ENCODE measurements at regions not wholly inside any gene's neighbourhood (a gene's known extent, or its start where the extent isn't known, plus 50 kb on each side); places are given as distances from the start of the nearest gene placed in this dataset.
"Not testable (repeated sequence)": the region's sequence is repeated elsewhere in the genome, so short reads cannot be mapped to it uniquely, and the experiment has no call there.

DNA sequence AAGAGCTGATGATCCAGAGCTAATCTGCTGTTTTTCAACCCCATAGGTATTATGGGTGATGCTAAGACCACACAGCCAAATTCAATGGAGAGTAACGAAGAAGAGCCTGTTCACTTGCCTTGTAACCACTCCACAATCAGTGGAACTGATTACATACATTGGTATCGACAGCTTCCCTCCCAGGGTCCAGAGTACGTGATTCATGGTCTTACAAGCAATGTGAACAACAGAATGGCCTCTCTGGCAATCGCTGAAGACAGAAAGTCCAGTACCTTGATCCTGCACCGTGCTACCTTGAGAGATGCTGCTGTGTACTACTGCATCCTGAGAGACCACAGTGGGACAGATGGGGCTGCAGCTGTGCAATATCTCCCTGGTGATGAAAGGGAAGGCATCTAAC lies 386.0 kb downstream of the DAD1 start:
- intact Hi-C loops (cut with DNase I): no loop called here
- Histone ChIP-seq H3K27ac (no peak overlapping the region), H3K36me3 (replicated peaks in 1 of 2) (no peaks in the 10 kb centered on the region), H3K9me3 (replicated peaks in 1 of 3) (no peaks in the 10 kb centered on the region), H3K4me3 (no peak overlapping the region), H3K4me1 (replicated peaks in 1 of 2) (no peaks in the 10 kb centered on the region), H3K27me3 (no peaks in the 10 kb centered on the region)
- TF ChIP-seq CTCF (IDR thresholded peaks at IDR 0.05): no peak
- no peak for TF ChIP-seq POLR2A (IDR thresholded peaks at IDR 0.05)
- 73 to 84% (median 81%) methylated on average over 5 of the region's 5 CpGs for WGBS, 4 donors
- DNase-seq: no peak

- Histone ChIP-seq H3K36me3 (replicated peaks in 1 of 2) (no peaks in the 10 kb centered on the region), H3K4me3 (no peak overlapping the region), H3K27ac (no peak overlapping the region), H3K27me3 (no peaks in the 10 kb centered on the region), H3K9me3 (replicated peaks in 1 of 3) (no peaks in the 10 kb centered on the region), H3K4me1 (replicated peaks in 1 of 2) (no peaks in the 10 kb centered on the region)
- intact Hi-C loops (cut with DNase I): no loop called here
- no peak for DNase-seq
- 47 to 58% (median 52%) methylated on average over 2 of the region's 2 CpGs for WGBS, 4 donors
- TF ChIP-seq POLR2A (IDR thresholded peaks at IDR 0.05): no peak
- no peak for TF ChIP-seq CTCF (IDR thresholded peaks at IDR 0.05)
Measured at GRCh38 chr14:22202313-22202712, 386.7 kb downstream of the DAD1 start.

DNA sequence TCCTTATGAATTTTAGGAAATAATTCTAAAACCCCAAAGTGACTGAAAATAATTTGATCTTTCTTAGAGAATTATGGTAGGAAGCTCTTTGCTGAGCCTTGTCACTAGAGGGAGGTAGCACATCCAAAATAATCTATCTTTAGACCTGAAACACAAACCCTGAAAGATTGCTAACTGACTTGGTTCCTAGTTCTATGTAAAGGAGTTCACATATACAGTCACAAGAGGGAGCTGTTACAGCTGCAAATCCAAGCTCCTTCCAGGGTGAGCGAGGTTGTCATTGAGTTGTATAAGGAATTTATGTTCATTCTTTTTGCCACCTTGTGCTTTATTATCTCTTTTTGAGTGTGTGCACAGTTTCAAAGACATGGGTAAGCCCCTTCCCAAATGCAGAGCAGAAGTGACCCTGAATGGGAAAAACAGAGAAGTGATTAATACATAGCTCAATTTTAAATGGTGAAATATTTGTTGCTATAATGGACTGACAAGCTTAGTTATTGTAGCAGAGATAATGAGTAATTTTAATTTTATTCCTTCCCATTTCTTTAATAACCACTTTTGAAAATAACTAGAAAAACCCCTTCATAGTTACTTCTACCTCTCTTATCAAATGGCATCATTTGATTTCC lies 387.9 kb downstream of the DAD1 start:
- TF ChIP-seq CTCF (IDR thresholded peaks at IDR 0.05): peak; percentile 16 to 51 (median 33)
- no peak for TF ChIP-seq POLR2A (IDR thresholded peaks at IDR 0.05)
- Histone ChIP-seq H3K4me3 (no peak overlapping the region), H3K9me3 (replicated peaks in 1 of 3) (no peaks in the 10 kb centered on the region), H3K4me1 (replicated peaks in 1 of 2) (no peaks in the 10 kb centered on the region), H3K36me3 (replicated peaks in 1 of 2) (no peaks in the 10 kb centered on the region), H3K27me3 (no peaks in the 10 kb centered on the region), H3K27ac (no peak overlapping the region)
- peak in 1 of 7 donors; percentile 2 for DNase-seq
- 0 to 8% (median 2%) methylated on average over 1 of the region's 1 CpG for WGBS, 4 donors
- intact Hi-C loops (cut with DNase I): no loop called here

- WGBS, 4 donors: 75 to 86% (median 79%) methylated on average over 2 of the region's 2 CpGs
- H3K36me3 ChIP-seq (replicated peaks in 1 of 2): not testable (repeated sequence)
Measured at GRCh38 chr14:22200131-22200530, 388.9 kb downstream of the DAD1 start.

GRCh38 chr14:22194664-22195063 lies 394.4 kb downstream of the DAD1 start:
- Histone ChIP-seq H3K4me3 (no peak overlapping the region), H3K9me3 (replicated peaks in 1 of 3) (no peaks in the 10 kb centered on the region), H3K36me3 (replicated peaks in 1 of 2) (no peaks in the 10 kb centered on the region), H3K4me1 (replicated peaks in 1 of 2) (no peaks in the 10 kb centered on the region), H3K27ac (no peak overlapping the region), H3K27me3 (no peaks in the 10 kb centered on the region)
- DNase-seq: no peak
- 62 to 80% (median 66%) methylated on average over 2 of the region's 2 CpGs for WGBS, 4 donors
- TF ChIP-seq CTCF (IDR thresholded peaks at IDR 0.05) (no peak), POLR2A (IDR thresholded peaks at IDR 0.05) (no peak)
- intact Hi-C loops (cut with DNase I): no loop called here

More at GRCh38 chr14:22200131-22200530, 388.9 kb downstream of the DAD1 start:
- H3K4me3 ChIP-seq; DNase-seq; intact Hi-C loops (cut with DNase I); H3K27me3 ChIP-seq; H3K27ac ChIP-seq; H3K9me3 ChIP-seq (replicated peaks in 1 of 3); H3K4me1 ChIP-seq (replicated peaks in 1 of 2): not testable (repeated sequence)

Measured in adrenal gland (tissue), 9 donors.